SK-N-SH (cell line): ENCODE measurements at regions not wholly inside any gene's neighbourhood (a gene's known extent, or its start where the extent isn't known, plus 50 kb on each side); places are given as distances from the start of the nearest gene placed in this dataset.

ENCODE experiments used
- CTCF ChIA-PET: fragments of 300-600, 350-600 bp; formaldehyde crosslinking; extraction: SDS; loops from one replicate; lab custom pipeline; 2021; lab: Yijun Ruan, JAX
- POLR2A ChIA-PET: fragments of 350-600 bp; sonication (Branson Sonifier 250); formaldehyde crosslinking; extraction: SDS; loops from one replicate; lab custom pipeline; 2020; ENCODE audit warnings: antibody characterized with exemption, inconsistent platforms; lab: Yijun Ruan, JAX
- DNase-seq: peaks from one replicate; pipeline ENCODE4 v3.0.0; 2012
- H2AFZ ChIP-seq: fragments of 200-600 bp; sonication (generic); 2 replicates; pipeline ENCODE4 v1.8.1; 2016; ENCODE audit warnings: antibody characterized with exemption, mild to moderate bottlenecking, low read depth
- H3F3A ChIP-seq: fragments of 200-600 bp; sonication (generic); replicated peaks from 2 replicates; pipeline ENCODE3; 2016; ENCODE audit warnings: antibody characterized with exemption, mild to moderate bottlenecking; ENCODE audit not compliant: insufficient read depth
- H3K27ac ChIP-seq, 2 experiments: fragments of 200-500 bp in 1 of 2; fragments of 200-600 bp in 1 of 2; sonication (Bioruptor generic) in 1 of 2; sonication (generic), shearing (Covaris generic) in 1 of 2; 2 replicates each; pipeline versions ENCODE4 v1.5.1 to v1.6.1; 2014 to 2016; ENCODE audit warnings: low read depth in 2 of 2, inconsistent platforms in 1 of 2, low read length in 1 of 2, mild to moderate bottlenecking in 1 of 2, mixed read lengths in 1 of 2
- H3K27me3 ChIP-seq: fragments of 200-600 bp; sonication (generic), shearing (Covaris generic); 2 replicates; pipeline ENCODE4 v1.6.1; 2016; ENCODE audit warnings: mixed run types; ENCODE audit not compliant: insufficient read depth
- H3K36me3 ChIP-seq, 2 experiments: fragments of 200-500 bp in 1 of 2; fragments of 200-600 bp in 1 of 2; sonication (Bioruptor generic) in 1 of 2; sonication (generic) in 1 of 2; replicated peaks in 1 of 2; 2 replicates each; pipeline versions ENCODE3 to v1.5.1; 2014 to 2016; ENCODE audit warnings: low read length in 1 of 2, mild to moderate bottlenecking in 1 of 2; ENCODE audit not compliant: insufficient read depth in 2 of 2, control insufficient read depth in 1 of 2
- H3K4me1 ChIP-seq, 2 experiments: fragments of 200-500 bp in 1 of 2; fragments of 200-600 bp in 1 of 2; sonication (Bioruptor generic) in 1 of 2; sonication (generic), shearing (Covaris generic) in 1 of 2; 2 replicates each; pipeline versions ENCODE4 v1.5.1 to v1.6.1; 2014 to 2016; ENCODE audit warnings: low read depth in 1 of 2, low read length in 1 of 2, mixed run types in 1 of 2; ENCODE audit not compliant: insufficient read depth in 2 of 2, control insufficient read depth in 1 of 2
- H3K4me2 ChIP-seq: fragments of 200-600 bp; sonication (generic), shearing (Covaris generic); 2 replicates; pipeline ENCODE4 v1.6.1; 2017; ENCODE audit warnings: mixed run types
- H3K4me3 ChIP-seq, 2 experiments: fragments of 200-500 bp in 1 of 2; fragments of 200-600 bp in 1 of 2; sonication (Bioruptor generic) in 1 of 2; sonication (generic), shearing (Covaris generic) in 1 of 2; 2 replicates each; pipeline versions ENCODE4 v1.5.1 to v1.8.1; 2014 to 2016; ENCODE audit warnings: low read depth in 2 of 2, inconsistent platforms in 1 of 2, low read length in 1 of 2, mild to moderate bottlenecking in 1 of 2, mixed read lengths in 1 of 2, moderate library complexity in 1 of 2
- H3K79me2 ChIP-seq: fragments of 200-600 bp; sonication (generic); 2 replicates; pipeline ENCODE4 v1.8.1; 2017; ENCODE audit warnings: mild to moderate bottlenecking; ENCODE audit not compliant: insufficient read depth
- H3K9ac ChIP-seq: fragments of 200-600 bp; sonication (generic); 2 replicates; pipeline ENCODE4 v1.6.1; 2017; ENCODE audit warnings: mixed run types
- H3K9me2 ChIP-seq: fragments of 200-600 bp; sonication (generic); 2 replicates; pipeline ENCODE4 v1.6.1; 2017; ENCODE audit warnings: mixed run types
- H3K9me3 ChIP-seq: fragments of 200-600 bp; sonication (generic); 2 replicates; pipeline ENCODE4 v1.6.1; 2017; ENCODE audit warnings: mixed run types, mild to moderate bottlenecking, moderate library complexity
- H4K20me1 ChIP-seq: fragments of 200-600 bp; sonication (generic); 2 replicates; pipeline ENCODE4 v1.6.1; 2017; ENCODE audit warnings: mild to moderate bottlenecking, mixed run types; ENCODE audit not compliant: insufficient read depth
- ELF1 ChIP-seq: IDR thresholded peaks from 2 replicates; pipeline ENCODE4 v1.4.0; 2012
- EP300 ChIP-seq, 2 experiments: IDR thresholded peaks; 2 replicates each; pipeline versions ENCODE4 v1.4.0 to v1.6.1; 2012; ENCODE audit warnings: borderline replicate concordance in 1 of 2, low read depth in 1 of 2, low read length in 1 of 2
- EZH2phosphoT487 ChIP-seq: fragments of 200-600 bp; sonication (generic); IDR thresholded peaks from 2 replicates; pipeline ENCODE4 v1.6.1; 2017; ENCODE audit warnings: low read depth, mixed run types, mild to moderate bottlenecking, antibody characterized with exemption, moderate library complexity, borderline replicate concordance
- FOXJ3 ChIP-seq: sonication (generic); formaldehyde crosslinking; IDR thresholded peaks from 2 replicates; pipeline ENCODE4 v1.5.1; 2020; ENCODE audit warnings: mild to moderate bottlenecking, missing genetic modification reagents
- GATA2 ChIP-seq: sonication (generic); formaldehyde crosslinking; IDR thresholded peaks from 2 replicates; pipeline ENCODE4 v1.5.0; 2020; ENCODE audit warnings: mild to moderate bottlenecking, missing genetic modification reagents
- JUND ChIP-seq: IDR thresholded peaks from 2 replicates; pipeline ENCODE4 v1.4.0; 2012
- MEF2A ChIP-seq: IDR thresholded peaks from 2 replicates; pipeline ENCODE4 v1.4.0; 2012; ENCODE audit warnings: low read depth, borderline replicate concordance
- PBX3 ChIP-seq: IDR thresholded peaks from 2 replicates; pipeline ENCODE4; 2012
- RAD21 ChIP-seq: IDR thresholded peaks from 2 replicates; pipeline ENCODE4 v1.6.1; 2012; ENCODE audit warnings: mild to moderate bottlenecking, low read length
- RCOR1 ChIP-seq: fragments of 150-350 bp; IDR thresholded peaks from 2 replicates; pipeline ENCODE4 v1.6.1; 2017; ENCODE audit warnings: antibody characterized with exemption, low read length
- RXRA ChIP-seq: IDR thresholded peaks from 2 replicates; pipeline ENCODE4 v1.4.0; 2012; ENCODE audit warnings: low read depth, mild to moderate bottlenecking, borderline replicate concordance
- SMC3 ChIP-seq: IDR thresholded peaks from 2 replicates; pipeline ENCODE4 v1.6.1; 2012; ENCODE audit warnings: low read depth, low read length, improper control_type of control experiment
- TAF1 ChIP-seq: IDR thresholded peaks from 2 replicates; pipeline ENCODE4 v1.6.1; 2012; ENCODE audit warnings: low read depth, mild to moderate bottlenecking, low read length, moderate library complexity, borderline replicate concordance
- TCF12 ChIP-seq: IDR thresholded peaks from 2 replicates; pipeline ENCODE4 v1.4.0; 2012
- TEAD4 ChIP-seq: IDR thresholded peaks from 2 replicates; pipeline ENCODE4 v1.4.0; 2012; ENCODE audit warnings: mild to moderate bottlenecking, borderline replicate concordance; ENCODE audit not compliant: insufficient read depth
- YY1 ChIP-seq: IDR thresholded peaks from 2 replicates; pipeline ENCODE4 v1.4.0; 2012; ENCODE audit warnings: low read depth, mild to moderate bottlenecking
- ZBTB33 ChIP-seq: IDR thresholded peaks from 2 replicates; pipeline ENCODE4 v1.4.0; 2012; ENCODE audit warnings: low read depth, borderline replicate concordance
- WGBS: methylation state at CpG from one replicate; pipeline ENCODE4 v1.1.6; 2017; ENCODE audit warnings: low lambda C conversion rate; 5-methylcytosine and 5-hydroxymethylcytosine counted together
- TF ChIP-seq, protein P1 (sequence below): fragments of 150-350 bp; IDR thresholded peaks from 2 replicates; pipeline ENCODE4 v1.6.1; 2017; ENCODE audit warnings: antibody characterized with exemption, low read length, low read depth, borderline replicate concordance
- TF ChIP-seq, protein P2 (sequence below): IDR thresholded peaks from 2 replicates; pipeline ENCODE4 v1.4.0; 2012; ENCODE audit warnings: low read depth, borderline replicate concordance
- TF ChIP-seq, protein P3 (sequence below): fragments of 150-350 bp; IDR thresholded peaks from 2 replicates; pipeline ENCODE4 v1.6.1; 2016; ENCODE audit warnings: mild to moderate bottlenecking, low read depth, low read length

DNA sequence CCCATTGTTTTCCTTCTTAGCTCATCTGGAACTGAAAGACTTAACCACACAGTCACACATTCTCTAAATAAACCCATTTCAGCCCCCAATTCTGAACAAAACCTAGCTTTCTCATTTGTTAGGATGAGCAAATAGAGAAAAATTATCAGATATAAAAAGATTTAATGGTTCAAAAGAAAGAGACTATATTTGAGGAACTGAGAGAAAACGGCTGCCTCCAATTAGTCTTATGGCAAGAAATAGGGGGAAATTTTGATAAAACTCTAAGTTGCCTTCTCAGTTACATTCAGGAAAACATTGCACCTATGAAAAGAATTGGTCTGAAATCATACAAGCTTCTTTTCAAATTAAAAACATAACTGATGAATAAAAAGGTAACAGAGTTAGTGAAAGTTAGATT is 63.7 kb upstream of the ALDH1B1 start:
- CTCF ChIA-PET = interaction anchor here (1.2 to 1.5 kb wide), 2 partner anchors 10 to 15 kb away, joined by 4 to 5 read pairs; no protein-coding TSS in a partner anchor
- H3K27ac ChIP-seq = no peak overlapping the region

More for the DNA sequence above, 63.7 kb upstream of the ALDH1B1 start:
- POLR2A ChIA-PET = no interaction called here
- no peaks in the 10 kb centered on the region for H3K4me1 ChIP-seq
- no peaks in the 10 kb centered on the region for H3K79me2 ChIP-seq
- H3K4me3 ChIP-seq = no peak overlapping the region
- H3K9ac ChIP-seq = no peak overlapping the region
- no peaks in the 10 kb centered on the region for H3K9me2 ChIP-seq
- peaks cover 4% of the 10 kb centered on the region for H3K27me3 ChIP-seq
- no peak for DNase-seq
- H4K20me1 ChIP-seq = no peaks in the 10 kb centered on the region
- WGBS = 43% methylated on average over 1 of the region's 1 CpG
- no peak overlapping the region for H3K4me2 ChIP-seq
- no peaks in the 10 kb centered on the region for H3K36me3 ChIP-seq
- no peaks in the 10 kb centered on the region for H3K9me3 ChIP-seq
- no peak overlapping the region for H2AFZ ChIP-seq
- H3F3A ChIP-seq = no peaks in the 10 kb centered on the region
- TF ChIP-seq FOXJ3 (CRISPR knock-in tag) (no peak), EP300 (IDR thresholded peaks at IDR 0.05; ENCODE audit: borderline replicate concordance in 1 of 2, low read depth in 1 of 2, low read length in 1 of 2) (no peak), TEAD4 (no peak), JUND (no peak), RAD21 (no peak), TAF1 (no peak), SMC3 (no peak), ZBTB33 (no peak), MEF2A (no peak), EZH2phosphoT487 (no peak), YY1 (no peak), RXRA (no peak), TCF12 (no peak), PBX3 (no peak), RCOR1 (no peak), ELF1 (no peak), GATA2 (no peak)
- TF ChIP-seq, protein P1, sequence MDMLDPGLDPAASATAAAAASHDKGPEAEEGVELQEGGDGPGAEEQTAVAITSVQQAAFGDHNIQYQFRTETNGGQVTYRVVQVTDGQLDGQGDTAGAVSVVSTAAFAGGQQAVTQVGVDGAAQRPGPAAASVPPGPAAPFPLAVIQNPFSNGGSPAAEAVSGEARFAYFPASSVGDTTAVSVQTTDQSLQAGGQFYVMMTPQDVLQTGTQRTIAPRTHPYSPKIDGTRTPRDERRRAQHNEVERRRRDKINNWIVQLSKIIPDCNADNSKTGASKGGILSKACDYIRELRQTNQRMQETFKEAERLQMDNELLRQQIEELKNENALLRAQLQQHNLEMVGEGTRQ = no peak
- TF ChIP-seq, protein P2, sequence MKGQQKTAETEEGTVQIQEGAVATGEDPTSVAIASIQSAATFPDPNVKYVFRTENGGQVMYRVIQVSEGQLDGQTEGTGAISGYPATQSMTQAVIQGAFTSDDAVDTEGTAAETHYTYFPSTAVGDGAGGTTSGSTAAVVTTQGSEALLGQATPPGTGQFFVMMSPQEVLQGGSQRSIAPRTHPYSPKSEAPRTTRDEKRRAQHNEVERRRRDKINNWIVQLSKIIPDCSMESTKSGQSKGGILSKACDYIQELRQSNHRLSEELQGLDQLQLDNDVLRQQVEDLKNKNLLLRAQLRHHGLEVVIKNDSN = no peak
- TF ChIP-seq, protein P3, sequence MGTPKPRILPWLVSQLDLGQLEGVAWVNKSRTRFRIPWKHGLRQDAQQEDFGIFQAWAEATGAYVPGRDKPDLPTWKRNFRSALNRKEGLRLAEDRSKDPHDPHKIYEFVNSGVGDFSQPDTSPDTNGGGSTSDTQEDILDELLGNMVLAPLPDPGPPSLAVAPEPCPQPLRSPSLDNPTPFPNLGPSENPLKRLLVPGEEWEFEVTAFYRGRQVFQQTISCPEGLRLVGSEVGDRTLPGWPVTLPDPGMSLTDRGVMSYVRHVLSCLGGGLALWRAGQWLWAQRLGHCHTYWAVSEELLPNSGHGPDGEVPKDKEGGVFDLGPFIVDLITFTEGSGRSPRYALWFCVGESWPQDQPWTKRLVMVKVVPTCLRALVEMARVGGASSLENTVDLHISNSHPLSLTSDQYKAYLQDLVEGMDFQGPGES = no peak
